GM23248 (cell line): ENCODE measurements at regions not wholly inside any gene's neighbourhood (a gene's known extent, or its start where the extent isn't known, plus 50 kb on each side); places are given as distances from the start of the nearest gene placed in this dataset.

Experiments
- DNase-seq: peaks from one replicate; pipeline ENCODE4 v3.0.0-alpha.2; 2015
- H2AFZ ChIP-seq: fragments of 200-600 bp; sonication (generic); 2 replicates; pipeline ENCODE4 v1.6.1; 2016; ENCODE audit warnings: antibody characterized with exemption
- H3F3A ChIP-seq: fragments of 200-600 bp; sonication (generic); 2 replicates; pipeline ENCODE4 v1.6.1; 2016; ENCODE audit warnings: mild to moderate bottlenecking, antibody characterized with exemption, mixed run types; ENCODE audit not compliant: insufficient read depth
- H3K27ac ChIP-seq: fragments of 200-600 bp; sonication (generic); 2 replicates; pipeline ENCODE4 v1.5.1; 2016; ENCODE audit warnings: mild to moderate bottlenecking
- H3K27me3 ChIP-seq: fragments of 200-600 bp; sonication (generic); replicated peaks from 2 replicates; pipeline ENCODE4 v1.6.1; 2016; ENCODE audit warnings: mild to moderate bottlenecking; ENCODE audit not compliant: insufficient read depth
- H3K36me3 ChIP-seq: fragments of 200-600 bp; sonication (generic); 2 replicates; pipeline ENCODE4 v1.6.1; 2016; ENCODE audit warnings: low read depth, mild to moderate bottlenecking
- H3K4me1 ChIP-seq: fragments of 200-600 bp; sonication (generic); 2 replicates; pipeline ENCODE4 v1.6.1; 2016; ENCODE audit warnings: mild to moderate bottlenecking; ENCODE audit not compliant: insufficient read depth
- H3K4me2 ChIP-seq: fragments of 200-600 bp; sonication (generic); one replicate; pipeline ENCODE4 v1.6.1; 2016; ENCODE audit warnings: mild to moderate bottlenecking; ENCODE audit not compliant: unreplicated experiment
- H3K4me3 ChIP-seq: fragments of 200-600 bp; sonication (generic); 2 replicates; pipeline ENCODE4 v1.5.1; 2016; ENCODE audit warnings: mild to moderate bottlenecking
- H3K79me2 ChIP-seq: fragments of 200-600 bp; sonication (generic); 2 replicates; pipeline ENCODE4 v1.6.1; 2016; ENCODE audit warnings: mild to moderate bottlenecking; ENCODE audit not compliant: insufficient read depth
- H3K9ac ChIP-seq: fragments of 200-600 bp; sonication (generic); 2 replicates; pipeline ENCODE4 v1.6.1; 2016; ENCODE audit warnings: mild to moderate bottlenecking
- H3K9me2 ChIP-seq: fragments of 200-600 bp; sonication (generic); 2 replicates; pipeline ENCODE4 v1.6.1; 2016; ENCODE audit warnings: mixed run types, mild to moderate bottlenecking, moderate library complexity; ENCODE audit not compliant: insufficient read depth
- H3K9me3 ChIP-seq: fragments of 200-600 bp; sonication (generic); one replicate; pipeline ENCODE4 v1.6.1; 2017; ENCODE audit warnings: low read depth
- H4K20me1 ChIP-seq: fragments of 200-600 bp; sonication (generic); 2 replicates; pipeline ENCODE4 v1.6.0; 2016; ENCODE audit not compliant: insufficient read depth
- EZH2 ChIP-seq: fragments of 200-600 bp; sonication (generic); IDR thresholded peaks from 2 replicates; pipeline ENCODE4 v1.6.1; 2018; ENCODE audit warnings: antibody characterized with exemption, mild to moderate bottlenecking; ENCODE audit not compliant: insufficient read depth, poor library complexity, severe bottlenecking
- EZH2phosphoT487 ChIP-seq: fragments of 200-600 bp; sonication (generic); IDR thresholded peaks from 2 replicates; pipeline ENCODE4 v1.6.1; 2018; ENCODE audit warnings: antibody characterized with exemption, moderate library complexity, mild to moderate bottlenecking, low read depth; ENCODE audit not compliant: insufficient read depth
- WGBS, 2 experiments: methylation state at CpG; one replicate each; pipeline ENCODE4 v1.1.6; 2015 to 2017; ENCODE audit warnings: low lambda C conversion rate in 2 of 2, low coverage in 1 of 2; ENCODE audit errors: missing lambda C conversion rate in 2 of 2; 5-methylcytosine and 5-hydroxymethylcytosine counted together
- in situ Hi-C: fragments of 300-500 bp; cut with MboI; formaldehyde crosslinking; loops from 2 replicates; pipeline ENCODE4 v1.15.0; 2020

DNA sequence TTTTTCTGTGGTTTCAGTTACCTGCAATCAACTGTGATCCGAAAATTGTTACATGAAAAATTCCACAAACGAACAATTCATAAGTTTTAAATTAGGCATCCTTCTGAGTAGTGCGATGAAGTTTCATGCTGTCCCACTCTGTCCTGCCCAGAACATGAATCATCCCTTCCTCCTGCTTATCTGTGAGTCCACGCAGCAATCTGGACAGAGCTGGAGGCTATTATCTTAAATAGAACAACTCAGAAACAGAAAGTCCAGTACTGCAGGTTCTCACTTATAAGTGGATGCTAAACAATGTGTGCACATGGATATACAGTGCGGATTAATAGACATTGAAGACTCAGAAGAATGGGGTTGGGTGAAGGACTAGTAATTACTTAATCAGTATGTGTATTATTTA is 583.7 kb upstream of the SPRY2 start:
- H3K4me1 ChIP-seq = no peaks in the 10 kb centered on the region
- no peak overlapping the region for H2AFZ ChIP-seq
- H3F3A ChIP-seq = no peaks in the 10 kb centered on the region
- DNase-seq = no peak
- no peaks in the 10 kb centered on the region for H4K20me1 ChIP-seq
- WGBS, 2 experiments = 26 to 28% methylated on average over 5 of the region's 5 CpGs
- H3K9me2 ChIP-seq = no peaks in the 10 kb centered on the region
- H3K4me2 ChIP-seq = no peak overlapping the region
- no peaks in the 10 kb centered on the region for H3K27me3 ChIP-seq
- in situ Hi-C loops = no loop called here
- no peaks in the 10 kb centered on the region for H3K79me2 ChIP-seq
- no peaks in the 10 kb centered on the region for H3K9me3 ChIP-seq
- no peak overlapping the region for H3K9ac ChIP-seq
- no peak overlapping the region for H3K4me3 ChIP-seq
- H3K27ac ChIP-seq = no peak overlapping the region
- no peaks in the 10 kb centered on the region for H3K36me3 ChIP-seq
- TF ChIP-seq EZH2phosphoT487 = no peak
- TF ChIP-seq EZH2 = no peak

DNA sequence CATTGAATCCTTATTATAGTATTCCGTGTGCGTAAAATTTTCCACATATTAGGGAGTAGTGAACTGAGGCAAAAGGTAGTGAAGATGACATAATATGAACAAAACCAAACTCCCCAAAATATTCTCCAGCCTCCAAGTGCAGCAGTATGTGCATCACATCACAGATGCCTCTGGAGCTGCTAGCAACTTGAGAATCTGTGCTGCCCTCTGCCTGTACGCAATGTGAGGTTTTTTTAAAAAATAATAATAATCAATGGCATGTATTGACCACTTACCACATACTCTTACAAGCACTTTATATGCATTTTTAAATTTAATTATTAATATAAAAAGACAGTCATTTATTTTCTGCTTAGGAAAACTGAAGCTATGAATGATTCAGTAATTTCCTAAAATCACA is 583.0 kb upstream of the SPRY2 start:
- no peaks in the 10 kb centered on the region for H4K20me1 ChIP-seq
- no peak for TF ChIP-seq EZH2
- TF ChIP-seq EZH2phosphoT487 = no peak
- no peaks in the 10 kb centered on the region for H3K9me3 ChIP-seq
- no peaks in the 10 kb centered on the region for H3K36me3 ChIP-seq
- H3K27ac ChIP-seq = no peak overlapping the region
- in situ Hi-C loops = no loop called here
- H3K79me2 ChIP-seq = no peaks in the 10 kb centered on the region
- no peaks in the 10 kb centered on the region for H3K4me1 ChIP-seq
- no peak overlapping the region for H3K9ac ChIP-seq
- H3K27me3 ChIP-seq = no peaks in the 10 kb centered on the region
- no peak overlapping the region for H3K4me2 ChIP-seq
- 45 to 47% methylated on average over 3 of the region's 3 CpGs for WGBS, 2 experiments
- H3K9me2 ChIP-seq = no peaks in the 10 kb centered on the region
- DNase-seq = no peak
- H2AFZ ChIP-seq = no peak overlapping the region
- no peaks in the 10 kb centered on the region for H3F3A ChIP-seq
- H3K4me3 ChIP-seq = no peak overlapping the region

- 67 to 75% methylated on average over 2 of the region's 2 CpGs for WGBS, 2 experiments
- Histone ChIP-seq H3K4me2 (no peak overlapping the region), H3K79me2 (no peaks in the 10 kb centered on the region), H3K27ac (no peak overlapping the region), H3K36me3 (no peaks in the 10 kb centered on the region), H2AFZ (no peak overlapping the region), H3K9me2 (no peaks in the 10 kb centered on the region), H3K9me3 (no peaks in the 10 kb centered on the region), H3K4me1 (no peaks in the 10 kb centered on the region), H3K9ac (no peak overlapping the region), H3F3A (no peaks in the 10 kb centered on the region), H4K20me1 (no peaks in the 10 kb centered on the region), H3K27me3 (no peaks in the 10 kb centered on the region), H3K4me3 (no peak overlapping the region)
- no peak for TF ChIP-seq EZH2phosphoT487
- no peak for TF ChIP-seq EZH2
- in situ Hi-C loops = no loop called here
- DNase-seq = no peak
Measured at GRCh38 chr13:80921971-80922370, 581.0 kb upstream of the SPRY2 start.

GRCh38 chr13:80921541-80921940 is 580.6 kb upstream of the SPRY2 start:
- H3K4me3 ChIP-seq = no peak overlapping the region
- H2AFZ ChIP-seq = no peak overlapping the region
- no peak overlapping the region for H3K4me2 ChIP-seq
- in situ Hi-C loops = no loop called here
- no peak for DNase-seq
- WGBS, 2 experiments = 15 to 17% methylated on average over 2 of the region's 2 CpGs
- no peak for TF ChIP-seq EZH2
- no peak for TF ChIP-seq EZH2phosphoT487
- no peak overlapping the region for H3K27ac ChIP-seq
- no peaks in the 10 kb centered on the region for H3F3A ChIP-seq
- H3K36me3 ChIP-seq = no peaks in the 10 kb centered on the region
- H3K79me2 ChIP-seq = no peaks in the 10 kb centered on the region
- no peaks in the 10 kb centered on the region for H3K9me2 ChIP-seq
- no peaks in the 10 kb centered on the region for H3K9me3 ChIP-seq
- H3K9ac ChIP-seq = no peak overlapping the region
- H4K20me1 ChIP-seq = no peaks in the 10 kb centered on the region
- H3K4me1 ChIP-seq = no peaks in the 10 kb centered on the region
- no peaks in the 10 kb centered on the region for H3K27me3 ChIP-seq

- in situ Hi-C loops = no loop called here
- H4K20me1 ChIP-seq = no peaks in the 10 kb centered on the region
- no peaks in the 10 kb centered on the region for H3K9me3 ChIP-seq
- 31 to 36% methylated on average over 2 of the region's 2 CpGs for WGBS, 2 experiments
- no peaks in the 10 kb centered on the region for H3K4me1 ChIP-seq
- H2AFZ ChIP-seq = no peak overlapping the region
- no peaks in the 10 kb centered on the region for H3K36me3 ChIP-seq
- H3K9ac ChIP-seq = no peak overlapping the region
- no peak overlapping the region for H3K4me2 ChIP-seq
- no peak for TF ChIP-seq EZH2
- TF ChIP-seq EZH2phosphoT487 = no peak
- DNase-seq = no peak
- no peak overlapping the region for H3K4me3 ChIP-seq
- H3K27me3 ChIP-seq = no peaks in the 10 kb centered on the region
- H3K27ac ChIP-seq = no peak overlapping the region
- H3K79me2 ChIP-seq = no peaks in the 10 kb centered on the region
- H3K9me2 ChIP-seq = no peaks in the 10 kb centered on the region
- no peaks in the 10 kb centered on the region for H3F3A ChIP-seq
Measured at GRCh38 chr13:80906860-80907259, 565.9 kb upstream of the SPRY2 start.
